ENCODE measurements at regions not wholly inside any gene's neighbourhood (a gene's known extent, or its start where the extent isn't known, plus 50 kb on each side); places are given as distances from the start of the nearest gene placed in this dataset.

DNA sequence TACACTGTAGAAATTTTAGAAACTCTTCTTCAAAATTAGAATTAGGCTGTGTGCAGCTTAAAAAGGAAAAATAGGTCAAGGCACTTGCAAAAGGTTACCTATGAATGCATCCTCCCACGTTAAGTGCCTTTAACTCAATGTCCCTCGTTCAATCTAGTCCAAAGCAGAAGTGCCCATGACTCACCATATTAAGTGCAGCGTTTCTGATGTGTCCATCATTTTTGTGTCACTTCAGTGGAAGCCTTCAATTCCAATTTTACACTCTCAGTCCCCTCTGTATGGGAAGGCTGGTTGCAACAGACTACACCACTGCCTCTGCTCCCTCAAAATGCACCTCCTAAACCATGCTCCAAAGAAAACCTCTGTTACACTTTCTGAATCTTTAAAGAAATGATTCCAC, 53.4 kb downstream of the FOXB1 start:
- Histone ChIP-seq H3K4me1 (ENCODE audit: insufficient read depth, low read length) (no peaks in the 10 kb centered on the region), H3K36me3 (ENCODE audit: insufficient read depth, low read length) (no peaks in the 10 kb centered on the region), H3K9ac (ENCODE audit: low read depth, low read length) (no peak overlapping the region), H3K9me3 (ENCODE audit: control insufficient read depth, insufficient read depth, low read length) (peaks cover 7% of the 10 kb centered on the region; the same call in 1 of the 2 replicates)

DNA sequence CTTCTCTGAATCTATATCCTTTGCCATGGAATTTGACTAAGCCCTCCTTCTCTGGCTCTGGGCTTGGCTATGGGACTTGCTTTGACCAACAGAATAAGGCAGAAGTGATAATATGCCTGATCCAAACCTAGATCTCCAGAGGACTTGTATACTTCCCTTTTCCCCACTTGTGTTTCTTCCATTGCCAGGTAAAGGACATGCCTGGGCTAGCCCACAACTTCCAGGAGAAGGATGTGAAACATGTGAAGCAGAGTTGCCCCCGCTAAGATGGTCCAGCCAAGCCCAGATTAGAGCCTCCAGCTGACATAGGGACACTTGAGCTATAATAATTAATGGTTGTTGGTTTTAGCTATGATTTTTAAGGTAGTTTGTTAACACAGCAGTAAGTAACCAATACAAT, 55.1 kb downstream of the FOXB1 start:
- H3K4me1 ChIP-seq (ENCODE audit: insufficient read depth, low read length), result no peaks in the 10 kb centered on the region
- peaks cover 7% of the 10 kb centered on the region; the same call in 1 of the 2 replicates for H3K9me3 ChIP-seq (ENCODE audit: control insufficient read depth, insufficient read depth, low read length)
- H3K9ac ChIP-seq (ENCODE audit: low read depth, low read length), result no peak overlapping the region
- no peaks in the 10 kb centered on the region for H3K36me3 ChIP-seq (ENCODE audit: insufficient read depth, low read length)

- peaks cover 7% of the 10 kb centered on the region; the same call in 1 of the 2 replicates for H3K9me3 ChIP-seq (ENCODE audit: control insufficient read depth, insufficient read depth, low read length)
- H3K9ac ChIP-seq (ENCODE audit: low read depth, low read length), result no peak overlapping the region
- H3K36me3 ChIP-seq (ENCODE audit: insufficient read depth, low read length), result no peaks in the 10 kb centered on the region
- no peaks in the 10 kb centered on the region for H3K4me1 ChIP-seq (ENCODE audit: insufficient read depth, low read length)
These were observed 57.6 kb downstream of the FOXB1 start for GRCh38 chr15:60061758-60062157.

- Histone ChIP-seq H3K9me3 (ENCODE audit: control insufficient read depth, insufficient read depth, low read length) (peaks cover 7% of the 10 kb centered on the region; the same call in 1 of the 2 replicates), H3K36me3 (ENCODE audit: insufficient read depth, low read length) (no peaks in the 10 kb centered on the region), H3K9ac (ENCODE audit: low read depth, low read length) (no peak overlapping the region), H3K4me1 (ENCODE audit: insufficient read depth, low read length) (no peaks in the 10 kb centered on the region)
These were observed 58.7 kb downstream of the FOXB1 start for GRCh38 chr15:60062826-60063225.

GRCh38 chr15:60065951-60066350, 61.8 kb downstream of the FOXB1 start:
- Histone ChIP-seq H3K9me3 (ENCODE audit: control insufficient read depth, insufficient read depth, low read length) (peaks cover 7% of the 10 kb centered on the region; the same call in 1 of the 2 replicates), H3K4me1 (ENCODE audit: insufficient read depth, low read length) (peaks cover 3% of the 10 kb centered on the region), H3K9ac (ENCODE audit: low read depth, low read length) (no peak overlapping the region), H3K36me3 (ENCODE audit: insufficient read depth, low read length) (no peaks in the 10 kb centered on the region)

DNA sequence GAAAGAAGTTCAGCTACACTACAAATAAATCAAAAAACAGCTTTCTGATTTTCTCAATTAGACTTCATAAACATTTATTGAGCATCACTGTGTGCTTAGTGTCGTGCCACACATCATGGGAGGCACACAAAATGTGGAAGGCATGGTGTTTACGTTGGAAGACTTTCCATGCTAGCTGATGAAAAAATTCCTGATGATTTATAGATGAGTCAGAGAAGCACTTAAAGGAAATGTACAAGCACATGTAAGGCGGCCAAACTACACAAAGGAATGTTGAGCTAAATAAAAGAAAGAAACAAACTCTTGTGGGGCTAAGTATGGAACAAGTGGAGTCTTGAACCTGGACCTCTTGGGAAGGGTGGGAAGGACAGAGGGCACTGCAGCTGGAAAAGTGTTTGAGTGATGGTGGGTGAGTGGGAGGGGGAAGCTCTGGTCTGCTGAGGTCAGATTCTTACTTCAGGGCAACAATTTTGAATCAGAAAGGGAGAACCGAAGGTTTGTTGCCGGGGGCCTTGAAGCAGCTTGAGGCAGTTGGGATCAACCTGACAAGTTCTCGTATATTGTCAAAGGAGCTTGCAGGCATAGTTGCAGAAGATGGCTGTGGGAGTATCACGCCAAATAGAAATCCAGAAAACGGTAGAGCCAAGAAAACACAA, 66.9 kb downstream of the FOXB1 start:
- H3K4me1 ChIP-seq (ENCODE audit: insufficient read depth, low read length), result peaks cover 9% of the 10 kb centered on the region
- no peaks in the 10 kb centered on the region for H3K36me3 ChIP-seq (ENCODE audit: insufficient read depth, low read length)
- no peak overlapping the region for H3K9ac ChIP-seq (ENCODE audit: low read depth, low read length)
- H3K9me3 ChIP-seq (ENCODE audit: control insufficient read depth, insufficient read depth, low read length), result no peaks in the 10 kb centered on the region

GRCh38 chr15:60072826-60073465, 68.8 kb downstream of the FOXB1 start:
- no peaks in the 10 kb centered on the region for H3K9me3 ChIP-seq (ENCODE audit: control insufficient read depth, insufficient read depth, low read length)
- peaks cover 28% of the 10 kb centered on the region for H3K4me1 ChIP-seq (ENCODE audit: insufficient read depth, low read length)
- H3K36me3 ChIP-seq (ENCODE audit: insufficient read depth, low read length), result no peaks in the 10 kb centered on the region
- H3K9ac ChIP-seq (ENCODE audit: low read depth, low read length), result no peak overlapping the region

- Histone ChIP-seq H3K9me3 (ENCODE audit: control insufficient read depth, insufficient read depth, low read length) (no peaks in the 10 kb centered on the region), H3K36me3 (ENCODE audit: insufficient read depth, low read length) (no peaks in the 10 kb centered on the region), H3K4me1 (ENCODE audit: insufficient read depth, low read length) (peaks cover 31% of the 10 kb centered on the region), H3K9ac (ENCODE audit: low read depth, low read length) (no peak overlapping the region)
These were observed 69.3 kb downstream of the FOXB1 start for GRCh38 chr15:60073466-60073840.

GRCh38 chr15:60074181-60074885, 70.2 kb downstream of the FOXB1 start:
- Histone ChIP-seq H3K9ac (ENCODE audit: low read depth, low read length) (no peak overlapping the region), H3K4me1 (ENCODE audit: insufficient read depth, low read length) (peaks cover 31% of the 10 kb centered on the region), H3K9me3 (ENCODE audit: control insufficient read depth, insufficient read depth, low read length) (no peaks in the 10 kb centered on the region), H3K36me3 (ENCODE audit: insufficient read depth, low read length) (no peaks in the 10 kb centered on the region)

GRCh38 chr15:60076045-60076444, 71.9 kb downstream of the FOXB1 start:
- Histone ChIP-seq H3K36me3 (ENCODE audit: insufficient read depth, low read length) (no peaks in the 10 kb centered on the region), H3K4me1 (ENCODE audit: insufficient read depth, low read length) (peaks cover 27% of the 10 kb centered on the region), H3K9ac (ENCODE audit: low read depth, low read length) (no peak overlapping the region), H3K9me3 (ENCODE audit: control insufficient read depth, insufficient read depth, low read length) (no peaks in the 10 kb centered on the region)

DNA sequence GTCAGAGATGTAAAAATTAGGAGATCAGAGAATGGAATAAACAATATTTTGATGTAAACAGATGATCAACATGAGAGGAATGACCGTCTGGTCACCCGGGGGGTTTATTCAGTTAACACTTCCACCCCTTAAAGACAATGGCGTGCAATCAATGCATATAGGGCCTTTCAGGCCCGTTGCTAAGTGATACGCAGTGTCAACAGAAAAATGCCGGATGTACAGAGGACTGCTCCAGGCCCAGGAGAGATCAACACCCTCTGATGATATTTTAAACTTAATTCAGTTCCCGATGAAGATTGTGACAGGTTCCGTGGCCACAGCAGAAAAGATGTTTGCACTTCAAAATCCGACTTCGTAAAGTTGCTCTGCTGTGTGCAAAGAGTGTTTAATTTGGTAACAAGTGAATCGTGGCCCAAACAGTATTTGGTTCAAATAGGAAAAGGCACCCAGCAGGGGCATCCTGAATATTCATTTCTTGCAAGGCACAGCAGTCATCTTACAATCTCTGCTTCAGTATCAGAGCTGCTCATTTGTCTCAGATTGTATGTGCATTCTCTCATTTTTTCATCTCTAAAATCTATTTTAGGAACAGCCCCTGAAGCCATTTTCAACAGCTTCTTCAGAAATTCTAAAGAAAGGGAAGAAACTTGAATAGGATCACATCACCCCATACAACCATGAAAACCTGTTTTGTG, 72.6 kb downstream of the FOXB1 start:
- peaks cover 24% of the 10 kb centered on the region for H3K4me1 ChIP-seq (ENCODE audit: insufficient read depth, low read length)
- no peaks in the 10 kb centered on the region for H3K9me3 ChIP-seq (ENCODE audit: control insufficient read depth, insufficient read depth, low read length)
- H3K36me3 ChIP-seq (ENCODE audit: insufficient read depth, low read length), result no peaks in the 10 kb centered on the region
- no peak overlapping the region for H3K9ac ChIP-seq (ENCODE audit: low read depth, low read length)

DNA sequence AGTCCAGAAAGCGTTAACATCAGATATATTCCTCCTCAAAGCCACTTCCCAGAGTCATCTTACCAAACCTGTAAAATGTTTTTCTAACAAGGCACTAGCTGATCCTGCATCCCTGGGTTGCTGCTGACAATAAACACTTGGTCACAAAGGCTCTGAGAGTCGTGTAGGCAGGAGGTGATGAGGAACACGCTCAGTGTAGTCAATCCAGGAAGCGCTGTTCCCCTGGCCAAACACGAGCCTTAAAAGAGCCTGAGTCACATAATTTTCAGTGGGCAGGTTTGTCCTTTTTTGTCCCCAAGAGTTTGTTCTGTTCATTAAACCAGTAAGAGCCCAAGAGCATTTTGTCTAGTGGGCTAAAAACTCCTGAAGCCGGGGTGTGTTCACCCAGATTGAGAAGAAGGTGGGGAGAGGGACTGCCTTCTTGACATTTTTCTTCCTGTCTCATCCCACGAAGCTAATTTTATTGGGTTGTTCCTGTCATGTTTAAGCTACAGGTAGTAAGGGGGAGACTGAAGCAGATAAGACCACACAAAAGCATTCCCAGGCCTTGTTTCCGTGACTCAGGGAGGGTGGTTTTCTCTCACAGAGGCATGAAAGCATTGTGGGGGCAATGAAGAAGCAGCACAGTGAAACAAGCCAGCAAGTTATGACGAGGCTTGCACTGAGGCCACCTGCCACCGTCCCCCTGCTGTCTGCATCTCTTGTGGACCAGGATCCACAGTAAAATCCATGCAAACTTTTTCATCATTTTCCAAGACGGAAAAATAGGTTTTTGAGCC, 73.7 kb downstream of the FOXB1 start:
- no peak overlapping the region for H3K9ac ChIP-seq (ENCODE audit: low read depth, low read length)
- H3K9me3 ChIP-seq (ENCODE audit: control insufficient read depth, insufficient read depth, low read length), result no peaks in the 10 kb centered on the region
- no peaks in the 10 kb centered on the region for H3K36me3 ChIP-seq (ENCODE audit: insufficient read depth, low read length)
- H3K4me1 ChIP-seq (ENCODE audit: insufficient read depth, low read length), result peaks cover 24% of the 10 kb centered on the region

DNA sequence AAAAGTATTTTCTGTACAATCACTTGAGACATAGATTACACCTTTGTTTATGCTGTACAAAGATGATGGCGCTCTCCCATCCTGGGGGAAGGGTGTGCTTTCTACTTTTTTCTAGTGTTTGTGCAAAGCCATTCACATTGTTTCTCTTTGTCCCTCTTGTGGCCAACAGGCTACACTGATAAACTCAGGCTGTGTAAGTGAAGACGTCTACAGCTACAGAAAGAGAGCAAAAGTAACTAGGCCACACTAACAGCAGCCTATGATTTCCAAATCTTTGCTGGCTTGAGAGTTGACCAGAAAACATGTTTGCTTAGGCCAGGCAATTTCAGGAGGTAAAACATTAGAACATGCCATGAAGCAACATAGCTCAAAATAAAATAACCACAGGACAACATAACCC, 75.1 kb downstream of the FOXB1 start:
- peaks cover 24% of the 10 kb centered on the region for H3K4me1 ChIP-seq (ENCODE audit: insufficient read depth, low read length)
- no peaks in the 10 kb centered on the region for H3K9me3 ChIP-seq (ENCODE audit: control insufficient read depth, insufficient read depth, low read length)
- no peaks in the 10 kb centered on the region for H3K36me3 ChIP-seq (ENCODE audit: insufficient read depth, low read length)
- no peak overlapping the region for H3K9ac ChIP-seq (ENCODE audit: low read depth, low read length)

DNA sequence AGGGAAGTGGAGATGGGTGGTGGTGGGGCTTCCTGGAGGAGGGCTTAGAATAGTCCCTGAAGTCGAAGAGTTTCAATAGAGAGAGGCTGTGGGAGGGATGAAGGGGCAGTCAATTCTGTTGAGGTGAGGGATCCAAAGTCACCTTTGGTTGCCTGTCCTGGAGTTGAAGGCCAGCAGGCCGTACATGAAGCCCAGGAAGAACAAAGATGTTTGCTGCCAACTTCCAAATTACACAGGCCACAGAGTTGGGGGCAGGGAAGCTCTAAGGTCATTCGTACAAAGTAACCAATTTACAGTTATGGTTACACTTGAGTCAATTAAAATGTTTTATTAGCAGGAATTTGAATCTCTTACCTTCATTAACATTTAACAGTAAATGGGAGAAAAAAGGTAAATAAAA, 77.9 kb downstream of the FOXB1 start:
- Histone ChIP-seq H3K4me1 (ENCODE audit: insufficient read depth, low read length) (peaks cover 12% of the 10 kb centered on the region), H3K9ac (ENCODE audit: low read depth, low read length) (no peak overlapping the region), H3K36me3 (ENCODE audit: insufficient read depth, low read length) (no peaks in the 10 kb centered on the region), H3K9me3 (ENCODE audit: control insufficient read depth, insufficient read depth, low read length) (no peaks in the 10 kb centered on the region)
